ENCODE measurements at regions not wholly inside any gene's neighbourhood (a gene's known extent, or its start where the extent isn't known, plus 50 kb on each side); places are given as distances from the start of the nearest gene placed in this dataset.
A peak's percentile ranks its signal among the peaks of the same experiment; 100 is the strongest.

GRCh38 chr4:121477079-121477478 is 96.3 kb upstream of the QRFPR start:
- Mint-ChIP-seq H3K27ac (no peak overlapping the region), H3K27me3 (peaks cover 3% of the 10 kb centered on the region), H3K9me3 (peaks cover 2% of the 10 kb centered on the region), H3K4me1 (peaks cover 2% of the 10 kb centered on the region), H3K36me3 (no peaks in the 10 kb centered on the region), H3K4me3 (no peak overlapping the region)
- no peak for DNase-seq

GRCh38 chr4:121472937-121473721 is 92.3 kb upstream of the QRFPR start:
- peaks cover 2% of the 10 kb centered on the region for H3K36me3 Mint-ChIP-seq
- H3K27ac Mint-ChIP-seq, result no peak overlapping the region
- peaks cover 7% of the 10 kb centered on the region for H3K9me3 Mint-ChIP-seq
- H3K4me1 Mint-ChIP-seq, result peaks cover 2% of the 10 kb centered on the region
- H3K4me3 Mint-ChIP-seq, result no peak overlapping the region
- no peak for DNase-seq
- no peaks in the 10 kb centered on the region for H3K27me3 Mint-ChIP-seq

GRCh38 chr4:121464854-121465253 is 84.0 kb upstream of the QRFPR start:
- peaks cover 14% of the 10 kb centered on the region for H3K9me3 Mint-ChIP-seq
- no peak overlapping the region for H3K4me3 Mint-ChIP-seq
- peaks cover 20% of the 10 kb centered on the region for H3K27me3 Mint-ChIP-seq

GRCh38 chr4:121462660-121463261 is 81.9 kb upstream of the QRFPR start:
- DNase-seq, result peak; percentile 29
- peaks cover 6% of the 10 kb centered on the region for H3K9me3 Mint-ChIP-seq
- peaks cover 5% of the 10 kb centered on the region for H3K4me1 Mint-ChIP-seq
- no peak overlapping the region for H3K4me3 Mint-ChIP-seq
- H3K27me3 Mint-ChIP-seq, result peaks cover 20% of the 10 kb centered on the region
- H3K27ac Mint-ChIP-seq, result no peak overlapping the region
- no peaks in the 10 kb centered on the region for H3K36me3 Mint-ChIP-seq

More at GRCh38 chr4:121464854-121465253, 84.0 kb upstream of the QRFPR start:
- Mint-ChIP-seq H3K27ac (no peak overlapping the region), H3K4me1 (peaks cover 5% of the 10 kb centered on the region), H3K36me3 (peaks cover 2% of the 10 kb centered on the region)
- DNase-seq, result no peak

GRCh38 chr4:121459026-121459425 is 78.2 kb upstream of the QRFPR start:
- no peaks in the 10 kb centered on the region for H3K9me3 Mint-ChIP-seq
- no peaks in the 10 kb centered on the region for H3K36me3 Mint-ChIP-seq

GRCh38 chr4:121457278-121457875 is 76.6 kb upstream of the QRFPR start:
- Mint-ChIP-seq H3K27ac (no peak overlapping the region), H3K4me1 (no peaks in the 10 kb centered on the region), H3K36me3 (no peaks in the 10 kb centered on the region), H3K27me3 (peaks cover 16% of the 10 kb centered on the region), H3K4me3 (no peak overlapping the region), H3K9me3 (no peaks in the 10 kb centered on the region)
- DNase-seq, result no peak

More at GRCh38 chr4:121459026-121459425, 78.2 kb upstream of the QRFPR start:
- peaks cover 5% of the 10 kb centered on the region for H3K4me1 Mint-ChIP-seq
- H3K27ac Mint-ChIP-seq, result no peak overlapping the region
- no peak overlapping the region for H3K4me3 Mint-ChIP-seq
- no peak for DNase-seq
- peaks cover 22% of the 10 kb centered on the region for H3K27me3 Mint-ChIP-seq

- no peaks in the 10 kb centered on the region for H3K4me1 Mint-ChIP-seq
- no peak overlapping the region for H3K4me3 Mint-ChIP-seq
- H3K36me3 Mint-ChIP-seq, result no peaks in the 10 kb centered on the region
- H3K27me3 Mint-ChIP-seq, result peaks cover 19% of the 10 kb centered on the region
- peak overlapping the region; percentile 5 for H3K27ac Mint-ChIP-seq
- H3K9me3 Mint-ChIP-seq, result no peaks in the 10 kb centered on the region
- no peak for DNase-seq
Observed at GRCh38 chr4:121455285-121455684, 74.5 kb upstream of the QRFPR start.

GRCh38 chr4:121454251-121454979 is 73.6 kb upstream of the QRFPR start:
- DNase-seq, result no peak
- Mint-ChIP-seq H3K27me3 (peaks cover 22% of the 10 kb centered on the region), H3K4me3 (no peak overlapping the region), H3K9me3 (no peaks in the 10 kb centered on the region), H3K4me1 (no peaks in the 10 kb centered on the region), H3K27ac (no peak overlapping the region), H3K36me3 (no peaks in the 10 kb centered on the region)

- no peak for DNase-seq
- no peak overlapping the region for H3K4me3 Mint-ChIP-seq
- H3K9me3 Mint-ChIP-seq, result no peaks in the 10 kb centered on the region
- no peaks in the 10 kb centered on the region for H3K4me1 Mint-ChIP-seq
- H3K27me3 Mint-ChIP-seq, result peaks cover 19% of the 10 kb centered on the region
- no peak overlapping the region for H3K27ac Mint-ChIP-seq
- no peaks in the 10 kb centered on the region for H3K36me3 Mint-ChIP-seq
Observed at GRCh38 chr4:121451310-121451709, 70.5 kb upstream of the QRFPR start.

- DNase-seq, result no peak
- no peak overlapping the region for H3K27ac Mint-ChIP-seq
- peaks cover 10% of the 10 kb centered on the region for H3K27me3 Mint-ChIP-seq
- H3K4me1 Mint-ChIP-seq, result no peaks in the 10 kb centered on the region
- no peak overlapping the region for H3K4me3 Mint-ChIP-seq
- H3K9me3 Mint-ChIP-seq, result no peaks in the 10 kb centered on the region
- H3K36me3 Mint-ChIP-seq, result no peaks in the 10 kb centered on the region
Observed at GRCh38 chr4:121449416-121449815, 68.6 kb upstream of the QRFPR start.

- no peaks in the 10 kb centered on the region for H3K9me3 Mint-ChIP-seq
- no peak overlapping the region for H3K4me3 Mint-ChIP-seq
Observed at GRCh38 chr4:121448231-121448630, 67.4 kb upstream of the QRFPR start.

GRCh38 chr4:121439669-121440068 is 58.9 kb upstream of the QRFPR start:
- H3K27me3 Mint-ChIP-seq, result peaks cover 22% of the 10 kb centered on the region
- H3K9me3 Mint-ChIP-seq, result peaks cover 18% of the 10 kb centered on the region
- no peaks in the 10 kb centered on the region for H3K36me3 Mint-ChIP-seq

More at GRCh38 chr4:121448231-121448630, 67.4 kb upstream of the QRFPR start:
- H3K4me1 Mint-ChIP-seq, result no peaks in the 10 kb centered on the region
- no peak overlapping the region for H3K27ac Mint-ChIP-seq
- peaks cover 11% of the 10 kb centered on the region for H3K27me3 Mint-ChIP-seq
- no peaks in the 10 kb centered on the region for H3K36me3 Mint-ChIP-seq
- DNase-seq, result no peak

More at GRCh38 chr4:121439669-121440068, 58.9 kb upstream of the QRFPR start:
- Mint-ChIP-seq H3K4me1 (no peaks in the 10 kb centered on the region), H3K27ac (no peak overlapping the region), H3K4me3 (no peak overlapping the region)
- DNase-seq, result no peak

Measured in activated naive CD8-positive, alpha-beta T cell treated with anti-CD3 and anti-CD28 coated beads for 36 hours (primary cell).